DND-41 (cell line): ENCODE measurements at regions not wholly inside any gene's neighbourhood (a gene's known extent, or its start where the extent isn't known, plus 50 kb on each side); places are given as distances from the start of the nearest gene placed in this dataset.

Experiments
- EZH2 ChIP-seq: IDR thresholded peaks from 3 replicates; pipeline ENCODE4 v1.6.1; 2012; ENCODE audit warnings: borderline replicate concordance, low read depth, mild to moderate bottlenecking, moderate library complexity, low read length, inconsistent platforms; ENCODE audit not compliant: severe bottlenecking
- TF ChIP-seq, protein P1 (sequence below): IDR thresholded peaks from 2 replicates; pipeline ENCODE4 v1.5.1; 2012; ENCODE audit warnings: borderline replicate concordance, low read length, moderate library complexity, mild to moderate bottlenecking; ENCODE audit not compliant: poor library complexity, severe bottlenecking; ENCODE audit errors: extremely low read depth

DNA sequence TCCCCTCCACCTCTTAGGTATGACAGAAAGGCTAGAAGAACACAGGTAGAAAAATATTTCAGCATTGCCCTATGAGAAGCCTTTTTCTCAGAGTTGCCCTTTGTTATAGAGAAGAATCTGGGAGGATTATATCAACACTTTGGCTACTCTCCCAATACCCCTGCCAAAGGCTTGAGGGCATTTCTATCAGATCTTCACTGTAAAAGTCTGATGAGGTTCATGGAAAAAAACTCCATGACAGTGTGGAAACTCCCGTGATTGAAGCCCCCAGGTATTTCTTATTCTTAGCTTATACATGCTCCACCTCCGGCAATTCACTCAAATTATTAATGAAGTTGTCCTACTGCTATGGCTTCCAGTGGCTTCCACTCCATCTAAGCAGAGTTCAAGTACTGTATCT is 753.6 kb downstream of the CENPC start:
- TF ChIP-seq, protein P1, sequence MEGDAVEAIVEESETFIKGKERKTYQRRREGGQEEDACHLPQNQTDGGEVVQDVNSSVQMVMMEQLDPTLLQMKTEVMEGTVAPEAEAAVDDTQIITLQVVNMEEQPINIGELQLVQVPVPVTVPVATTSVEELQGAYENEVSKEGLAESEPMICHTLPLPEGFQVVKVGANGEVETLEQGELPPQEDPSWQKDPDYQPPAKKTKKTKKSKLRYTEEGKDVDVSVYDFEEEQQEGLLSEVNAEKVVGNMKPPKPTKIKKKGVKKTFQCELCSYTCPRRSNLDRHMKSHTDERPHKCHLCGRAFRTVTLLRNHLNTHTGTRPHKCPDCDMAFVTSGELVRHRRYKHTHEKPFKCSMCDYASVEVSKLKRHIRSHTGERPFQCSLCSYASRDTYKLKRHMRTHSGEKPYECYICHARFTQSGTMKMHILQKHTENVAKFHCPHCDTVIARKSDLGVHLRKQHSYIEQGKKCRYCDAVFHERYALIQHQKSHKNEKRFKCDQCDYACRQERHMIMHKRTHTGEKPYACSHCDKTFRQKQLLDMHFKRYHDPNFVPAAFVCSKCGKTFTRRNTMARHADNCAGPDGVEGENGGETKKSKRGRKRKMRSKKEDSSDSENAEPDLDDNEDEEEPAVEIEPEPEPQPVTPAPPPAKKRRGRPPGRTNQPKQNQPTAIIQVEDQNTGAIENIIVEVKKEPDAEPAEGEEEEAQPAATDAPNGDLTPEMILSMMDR = no peak
- no peak for TF ChIP-seq EZH2
